ENCODE measurements at regions not wholly inside any gene's neighbourhood (a gene's known extent, or its start where the extent isn't known, plus 50 kb on each side); places are given as distances from the start of the nearest gene placed in this dataset.

- Histone ChIP-seq H3K27me3 (no peaks in the 10 kb centered on the region), H3K36me3 (no peaks in the 10 kb centered on the region), H3K4me3 (no peak overlapping the region), H3K4me1 (ENCODE audit: insufficient read depth) (no peaks in the 10 kb centered on the region), H3K27ac (no peak overlapping the region), H3K9me3 (no peaks in the 10 kb centered on the region)
- intact Hi-C loops (cut with DNase I) = no loop called here
- no peak for DNase-seq
- 58 to 67% (median 65%) methylated on average over 3 of the region's 3 CpGs for WGBS, 3 donors
- TF ChIP-seq POLR2A (IDR thresholded peaks at IDR 0.05) (no peak), CTCF (IDR thresholded peaks at IDR 0.05) (no peak), EP300 (IDR thresholded peaks at IDR 0.05) (no peak)
These were observed 267.9 kb upstream of the PDE4D start for GRCh38 chr5:60161340-60161934.

DNA sequence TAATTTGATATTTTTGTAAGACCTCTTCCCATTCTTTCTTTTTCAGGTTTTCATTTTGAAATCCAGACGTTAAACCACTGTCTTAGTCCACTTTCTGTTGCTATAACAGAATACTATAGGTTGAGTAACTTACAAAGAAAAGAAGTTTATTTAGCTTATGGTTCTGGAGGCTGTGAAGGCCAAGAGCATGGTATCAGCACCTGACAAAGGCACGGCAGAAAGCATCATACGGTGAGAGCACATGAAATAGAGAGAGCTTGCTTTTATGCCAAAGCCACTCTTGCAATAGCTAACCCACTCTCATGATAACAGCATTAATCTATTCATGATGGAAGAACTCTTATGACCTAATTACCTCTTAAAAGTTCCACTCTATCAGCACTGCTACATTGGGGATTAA is 255.6 kb upstream of the PDE4D start:
- Histone ChIP-seq H3K4me1 (ENCODE audit: insufficient read depth) (no peaks in the 10 kb centered on the region), H3K36me3 (no peaks in the 10 kb centered on the region), H3K27ac (no peak overlapping the region), H3K27me3 (no peaks in the 10 kb centered on the region), H3K4me3 (no peak overlapping the region), H3K9me3 (no peaks in the 10 kb centered on the region)
- 48 to 90% (median 71%) methylated on average over 3 of the region's 3 CpGs for WGBS, 3 donors
- no peak for DNase-seq
- TF ChIP-seq EP300 (IDR thresholded peaks at IDR 0.05) (no peak), POLR2A (IDR thresholded peaks at IDR 0.05) (no peak), CTCF (IDR thresholded peaks at IDR 0.05) (no peak)
- intact Hi-C loops (cut with DNase I) = no loop called here

- 81 to 85% (median 84%) methylated on average over 1 of the region's 1 CpG for WGBS, 3 donors
- DNase-seq = no peak
- intact Hi-C loops (cut with DNase I) = no loop called here
- H3K27me3 ChIP-seq = no peaks in the 10 kb centered on the region
- no peaks in the 10 kb centered on the region for H3K4me1 ChIP-seq (ENCODE audit: insufficient read depth)
- no peaks in the 10 kb centered on the region for H3K9me3 ChIP-seq
- no peak for TF ChIP-seq CTCF (IDR thresholded peaks at IDR 0.05)
- H3K36me3 ChIP-seq = no peaks in the 10 kb centered on the region
- H3K27ac ChIP-seq = no peak overlapping the region
- H3K4me3 ChIP-seq = no peak overlapping the region
These were observed 254.8 kb upstream of the PDE4D start for GRCh38 chr5:60148366-60148765.

DNA sequence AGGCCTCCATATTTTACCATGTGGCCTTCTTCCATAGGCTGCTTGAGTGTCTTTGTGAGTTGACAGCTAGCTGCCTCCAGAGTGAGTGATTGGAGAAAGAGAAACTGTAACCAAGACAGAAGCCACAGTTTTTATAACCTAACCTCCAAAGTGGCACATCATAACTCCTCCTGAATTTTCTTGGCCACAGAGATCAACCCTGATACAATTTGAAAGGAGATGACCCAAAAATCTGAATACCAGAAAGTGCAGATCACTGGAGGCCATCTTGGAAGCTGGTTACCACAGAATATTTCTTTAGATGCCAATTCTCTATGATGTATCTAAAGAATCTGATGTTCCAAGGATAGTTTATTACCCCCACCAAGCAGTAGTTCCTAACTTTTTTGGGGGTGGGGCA is 254.3 kb upstream of the PDE4D start:
- no peaks in the 10 kb centered on the region for H3K4me1 ChIP-seq (ENCODE audit: insufficient read depth)
- no peaks in the 10 kb centered on the region for H3K36me3 ChIP-seq
- H3K4me3 ChIP-seq = no peak overlapping the region
- H3K27me3 ChIP-seq = no peaks in the 10 kb centered on the region
- intact Hi-C loops (cut with DNase I) = no loop called here
- no peaks in the 10 kb centered on the region for H3K9me3 ChIP-seq
- no peak for DNase-seq
- no peak for TF ChIP-seq POLR2A (IDR thresholded peaks at IDR 0.05)
- TF ChIP-seq EP300 (IDR thresholded peaks at IDR 0.05) = no peak
- TF ChIP-seq CTCF (IDR thresholded peaks at IDR 0.05) = no peak
- H3K27ac ChIP-seq = no peak overlapping the region
